Neural crest cell (in vitro differentiated cells): ENCODE measurements at regions not wholly inside any gene's neighbourhood (a gene's known extent, or its start where the extent isn't known, plus 50 kb on each side); places are given as distances from the start of the nearest gene placed in this dataset.

Experiments
- DNase-seq: peaks from one replicate; pipeline ENCODE4 v3.0.0; 2021; ENCODE audit warnings: low read depth, mixed read lengths, low spot score
- H3K27ac Mint-ChIP-seq: one replicate; pipeline ENCODE4 v1.8.0; 2021; ENCODE audit warnings: mild to moderate bottlenecking, mixed read lengths; ENCODE audit not compliant: unreplicated experiment
- H3K27me3 Mint-ChIP-seq: 2 replicates; pipeline ENCODE4 v1.8.0; 2021; ENCODE audit warnings: low read depth, mild to moderate bottlenecking, mixed read lengths
- H3K36me3 Mint-ChIP-seq: 2 replicates; pipeline ENCODE4 v1.8.0; 2021; ENCODE audit warnings: low read depth, mild to moderate bottlenecking, mixed read lengths
- H3K4me1 Mint-ChIP-seq: 2 replicates; pipeline ENCODE4 v1.8.0; 2021; ENCODE audit warnings: mixed read lengths
- H3K4me3 Mint-ChIP-seq: one replicate; pipeline ENCODE4 v1.8.0; 2021; ENCODE audit warnings: mild to moderate bottlenecking, mixed read lengths
- H3K9me3 Mint-ChIP-seq: 2 replicates; pipeline ENCODE4 v1.8.0; 2021; ENCODE audit warnings: mixed read lengths
- CTCF ChIP-seq: fragments of 200-600 bp; sonication (generic); conservative IDR thresholded peaks from 2 replicates; pipeline ENCODE4 v1.5.0; 2021; ENCODE audit warnings: antibody characterized with exemption, mild to moderate bottlenecking

- Mint-ChIP-seq H3K27ac (no peak overlapping the region), H3K36me3 (no peaks in the 10 kb centered on the region), H3K27me3 (peaks cover 86% of the 10 kb centered on the region), H3K9me3 (no peaks in the 10 kb centered on the region), H3K4me1 (peaks cover under 1% of the 10 kb centered on the region), H3K4me3 (no peak overlapping the region)
- no peak for DNase-seq
- no peak for TF ChIP-seq CTCF
Observed at GRCh38 chr12:107311682-107312081, 218.3 kb upstream of the CRY1 start.

- peak; percentile 59 for TF ChIP-seq CTCF
- no peaks in the 10 kb centered on the region for H3K9me3 Mint-ChIP-seq
- peak overlapping the region; percentile 98 for H3K4me3 Mint-ChIP-seq
- peaks cover 23% of the 10 kb centered on the region for H3K4me1 Mint-ChIP-seq
- peaks cover 95% of the 10 kb centered on the region for H3K27me3 Mint-ChIP-seq
- DNase-seq = peak; percentile 72
- H3K27ac Mint-ChIP-seq = peak overlapping the region; percentile 29
- no peaks in the 10 kb centered on the region for H3K36me3 Mint-ChIP-seq
Observed at GRCh38 chr12:107317751-107318555, 224.6 kb upstream of the CRY1 start.

GRCh38 chr12:107318556-107318805, 225.1 kb upstream of the CRY1 start:
- DNase-seq = no peak
- TF ChIP-seq CTCF = no peak
- H3K4me1 Mint-ChIP-seq = peaks cover 23% of the 10 kb centered on the region
- H3K27ac Mint-ChIP-seq = no peak overlapping the region
- no peaks in the 10 kb centered on the region for H3K9me3 Mint-ChIP-seq
- H3K4me3 Mint-ChIP-seq = peak overlapping the region; percentile 98
- no peaks in the 10 kb centered on the region for H3K36me3 Mint-ChIP-seq
- peaks cover 96% of the 10 kb centered on the region for H3K27me3 Mint-ChIP-seq

GRCh38 chr12:107318806-107319532, 225.6 kb upstream of the CRY1 start:
- Mint-ChIP-seq H3K27me3 (peaks cover 96% of the 10 kb centered on the region), H3K9me3 (no peaks in the 10 kb centered on the region), H3K4me3 (peak overlapping the region; percentile 98), H3K4me1 (peaks cover 23% of the 10 kb centered on the region), H3K27ac (no peak overlapping the region), H3K36me3 (no peaks in the 10 kb centered on the region)
- TF ChIP-seq CTCF = no peak
- peak; percentile 32 for DNase-seq

- Mint-ChIP-seq H3K27me3 (peaks cover 95% of the 10 kb centered on the region), H3K9me3 (no peaks in the 10 kb centered on the region), H3K36me3 (no peaks in the 10 kb centered on the region), H3K4me1 (peaks cover 23% of the 10 kb centered on the region), H3K27ac (no peak overlapping the region), H3K4me3 (peak overlapping the region; percentile 93)
- no peak for DNase-seq
- TF ChIP-seq CTCF = no peak
Observed at GRCh38 chr12:107319533-107320032, 226.2 kb upstream of the CRY1 start.
